HepG2 (cell line): ENCODE measurements at regions not wholly inside any gene's neighbourhood (a gene's known extent, or its start where the extent isn't known, plus 50 kb on each side); places are given as distances from the start of the nearest gene placed in this dataset.

Experiments used
- CBX1 ChIP-seq: IDR thresholded peaks from one replicate; pipeline ENCODE4 v1.6.1; 2016; ENCODE audit warnings: antibody characterized with exemption, low read depth
- ETV5 ChIP-seq: IDR thresholded peaks from 2 replicates; pipeline ENCODE4 v1.6.1; 2018; ENCODE audit warnings: missing biosample characterization, missing genetic modification reagents, inconsistent platforms, borderline replicate concordance
- HNRNPLL ChIP-seq: fragments of 200-400 bp; formaldehyde crosslinking; IDR thresholded peaks from 2 replicates; pipeline ENCODE4 v1.6.1; 2017; ENCODE audit warnings: mild to moderate bottlenecking, low read depth, low read length; ENCODE audit not compliant: poor library complexity, severe bottlenecking
- JUN ChIP-seq: sonication (generic); formaldehyde crosslinking; IDR thresholded peaks from 2 replicates; pipeline ENCODE4 v1.4.0; 2020; ENCODE audit warnings: mild to moderate bottlenecking, missing genetic modification reagents
- KDM4B ChIP-seq: sonication (generic); formaldehyde crosslinking; IDR thresholded peaks from 2 replicates; pipeline ENCODE4 v1.4.0; 2020; ENCODE audit warnings: missing genetic modification reagents
- MEF2D ChIP-seq: sonication (generic); formaldehyde crosslinking; IDR thresholded peaks from 2 replicates; pipeline ENCODE4 v1.5.1; 2020; ENCODE audit warnings: mild to moderate bottlenecking, missing genetic modification reagents
- RAD21 ChIP-seq: fragments of 450-650 bp; formaldehyde crosslinking; IDR thresholded peaks from 2 replicates; pipeline ENCODE4 v1.5.0; 2020; ENCODE audit warnings: mild to moderate bottlenecking
- RARA ChIP-seq: IDR thresholded peaks from 2 replicates; pipeline ENCODE4 v1.6.1; 2016; ENCODE audit warnings: missing genetic modification reagents, missing compliant biosample characterization
- SPEN ChIP-seq: sonication (generic); formaldehyde crosslinking; IDR thresholded peaks from 2 replicates; pipeline ENCODE4 v1.5.1; 2020; ENCODE audit warnings: low read depth, mild to moderate bottlenecking, missing genetic modification reagents
- ZIK1 ChIP-seq: sonication (generic); formaldehyde crosslinking; IDR thresholded peaks from 2 replicates; pipeline ENCODE4 v1.5.0; 2020; ENCODE audit warnings: mild to moderate bottlenecking, low read depth, missing genetic modification reagents, borderline replicate concordance
- ZNF12 ChIP-seq: sonication (generic); formaldehyde crosslinking; IDR thresholded peaks from 2 replicates; pipeline ENCODE4 v1.5.0; 2020; ENCODE audit warnings: missing genetic modification reagents
- ZNF782 ChIP-seq: sonication (generic); formaldehyde crosslinking; IDR thresholded peaks from 2 replicates; pipeline ENCODE4 v1.4.0; 2020; ENCODE audit warnings: missing genetic modification reagents, mild to moderate bottlenecking, borderline replicate concordance
- ZZZ3 ChIP-seq: sonication (generic); formaldehyde crosslinking; IDR thresholded peaks from 2 replicates; pipeline ENCODE4 v1.4.0; 2020; ENCODE audit warnings: missing genetic modification reagents, mild to moderate bottlenecking, borderline replicate concordance
- TF ChIP-seq, protein P1 (sequence below): sonication (generic); formaldehyde crosslinking; IDR thresholded peaks from 2 replicates; pipeline ENCODE4 v1.4.0; 2020; ENCODE audit warnings: missing genetic modification reagents
- TF ChIP-seq, protein P2 (sequence below): fragments of 450-650 bp; IDR thresholded peaks from 2 replicates; pipeline ENCODE4 v1.6.1; 2016
- TF ChIP-seq, protein P3 (sequence below): sonication (generic); formaldehyde crosslinking; IDR thresholded peaks from 2 replicates; pipeline ENCODE4 v1.4.0; 2020; ENCODE audit warnings: missing genetic modification reagents
- TF ChIP-seq, protein P4 (sequence below): sonication (generic); IDR thresholded peaks from 2 replicates; pipeline ENCODE4 v1.6.1; 2016; ENCODE audit warnings: low read depth, borderline replicate concordance

DNA sequence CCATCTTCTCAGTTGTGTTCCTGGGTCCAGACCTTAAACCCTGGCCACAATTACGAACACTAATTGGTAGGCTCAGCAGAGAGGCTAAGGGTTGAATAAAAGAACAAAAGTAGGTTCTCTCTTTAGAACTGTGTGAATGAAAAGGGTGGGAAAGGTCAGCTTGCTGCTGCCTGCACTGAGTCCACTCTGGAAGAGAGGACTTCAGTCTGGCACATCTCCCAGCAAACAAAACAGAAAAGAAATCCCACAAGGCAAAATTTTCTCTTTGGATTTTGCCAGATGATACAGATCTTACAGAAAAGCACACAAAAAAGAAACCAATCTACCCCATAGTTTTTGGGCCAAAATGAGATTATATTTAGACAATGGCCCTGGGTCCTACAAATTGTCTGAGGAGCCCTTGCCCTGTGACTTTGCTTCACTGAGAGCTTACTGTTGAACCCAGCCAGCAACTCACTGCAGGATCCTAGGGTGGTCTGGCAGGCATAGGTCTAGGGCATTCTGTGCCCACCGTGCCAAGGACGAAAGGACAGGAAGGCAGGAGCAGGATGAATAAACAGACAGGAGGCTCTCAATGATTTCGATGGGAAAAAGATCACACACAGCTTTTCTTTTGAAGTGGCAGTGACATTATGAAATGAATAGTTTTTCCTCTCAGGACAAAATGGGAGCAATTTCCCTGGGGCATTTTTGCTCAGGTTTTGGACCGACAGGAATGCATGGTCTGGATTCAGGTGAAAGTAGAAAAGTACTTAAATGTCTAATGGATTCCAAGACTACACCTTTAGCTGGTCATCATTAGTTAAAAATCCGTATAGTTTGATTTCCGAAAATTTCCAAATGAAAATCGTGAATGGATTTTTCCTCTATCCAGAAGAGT lies 68.4 kb upstream of the STAM2 start (continued):
- TF ChIP-seq, protein P1, sequence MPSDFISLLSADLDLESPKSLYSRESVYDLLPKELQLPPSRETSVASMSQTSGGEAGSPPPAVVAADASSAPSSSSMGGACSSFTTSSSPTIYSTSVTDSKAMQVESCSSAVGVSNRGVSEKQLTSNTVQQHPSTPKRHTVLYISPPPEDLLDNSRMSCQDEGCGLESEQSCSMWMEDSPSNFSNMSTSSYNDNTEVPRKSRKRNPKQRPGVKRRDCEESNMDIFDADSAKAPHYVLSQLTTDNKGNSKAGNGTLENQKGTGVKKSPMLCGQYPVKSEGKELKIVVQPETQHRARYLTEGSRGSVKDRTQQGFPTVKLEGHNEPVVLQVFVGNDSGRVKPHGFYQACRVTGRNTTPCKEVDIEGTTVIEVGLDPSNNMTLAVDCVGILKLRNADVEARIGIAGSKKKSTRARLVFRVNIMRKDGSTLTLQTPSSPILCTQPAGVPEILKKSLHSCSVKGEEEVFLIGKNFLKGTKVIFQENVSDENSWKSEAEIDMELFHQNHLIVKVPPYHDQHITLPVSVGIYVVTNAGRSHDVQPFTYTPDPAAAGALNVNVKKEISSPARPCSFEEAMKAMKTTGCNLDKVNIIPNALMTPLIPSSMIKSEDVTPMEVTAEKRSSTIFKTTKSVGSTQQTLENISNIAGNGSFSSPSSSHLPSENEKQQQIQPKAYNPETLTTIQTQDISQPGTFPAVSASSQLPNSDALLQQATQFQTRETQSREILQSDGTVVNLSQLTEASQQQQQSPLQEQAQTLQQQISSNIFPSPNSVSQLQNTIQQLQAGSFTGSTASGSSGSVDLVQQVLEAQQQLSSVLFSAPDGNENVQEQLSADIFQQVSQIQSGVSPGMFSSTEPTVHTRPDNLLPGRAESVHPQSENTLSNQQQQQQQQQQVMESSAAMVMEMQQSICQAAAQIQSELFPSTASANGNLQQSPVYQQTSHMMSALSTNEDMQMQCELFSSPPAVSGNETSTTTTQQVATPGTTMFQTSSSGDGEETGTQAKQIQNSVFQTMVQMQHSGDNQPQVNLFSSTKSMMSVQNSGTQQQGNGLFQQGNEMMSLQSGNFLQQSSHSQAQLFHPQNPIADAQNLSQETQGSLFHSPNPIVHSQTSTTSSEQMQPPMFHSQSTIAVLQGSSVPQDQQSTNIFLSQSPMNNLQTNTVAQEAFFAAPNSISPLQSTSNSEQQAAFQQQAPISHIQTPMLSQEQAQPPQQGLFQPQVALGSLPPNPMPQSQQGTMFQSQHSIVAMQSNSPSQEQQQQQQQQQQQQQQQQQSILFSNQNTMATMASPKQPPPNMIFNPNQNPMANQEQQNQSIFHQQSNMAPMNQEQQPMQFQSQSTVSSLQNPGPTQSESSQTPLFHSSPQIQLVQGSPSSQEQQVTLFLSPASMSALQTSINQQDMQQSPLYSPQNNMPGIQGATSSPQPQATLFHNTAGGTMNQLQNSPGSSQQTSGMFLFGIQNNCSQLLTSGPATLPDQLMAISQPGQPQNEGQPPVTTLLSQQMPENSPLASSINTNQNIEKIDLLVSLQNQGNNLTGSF (CRISPR knock-in tag), result no peak
- TF ChIP-seq ETV5 (CRISPR knock-in tag) (0 out of 2 replicates have a peak, but pooled peaks have one; percentile 8), KDM4B (CRISPR knock-in tag) (no peak), RARA (0 out of 2 replicates have a peak, but pooled peaks have one; percentile 5), ZNF12 (CRISPR knock-in tag) (no peak), ZIK1 (CRISPR knock-in tag) (no peak), ZZZ3 (CRISPR knock-in tag) (no peak), SPEN (CRISPR knock-in tag) (peak; percentile 49), RAD21 (CRISPR knock-in tag) (no peak), CBX1 (no peak), MEF2D (CRISPR knock-in tag) (no peak), JUN (no peak), ZNF782 (no peak), HNRNPLL (no peak)
- TF ChIP-seq, protein P2, sequence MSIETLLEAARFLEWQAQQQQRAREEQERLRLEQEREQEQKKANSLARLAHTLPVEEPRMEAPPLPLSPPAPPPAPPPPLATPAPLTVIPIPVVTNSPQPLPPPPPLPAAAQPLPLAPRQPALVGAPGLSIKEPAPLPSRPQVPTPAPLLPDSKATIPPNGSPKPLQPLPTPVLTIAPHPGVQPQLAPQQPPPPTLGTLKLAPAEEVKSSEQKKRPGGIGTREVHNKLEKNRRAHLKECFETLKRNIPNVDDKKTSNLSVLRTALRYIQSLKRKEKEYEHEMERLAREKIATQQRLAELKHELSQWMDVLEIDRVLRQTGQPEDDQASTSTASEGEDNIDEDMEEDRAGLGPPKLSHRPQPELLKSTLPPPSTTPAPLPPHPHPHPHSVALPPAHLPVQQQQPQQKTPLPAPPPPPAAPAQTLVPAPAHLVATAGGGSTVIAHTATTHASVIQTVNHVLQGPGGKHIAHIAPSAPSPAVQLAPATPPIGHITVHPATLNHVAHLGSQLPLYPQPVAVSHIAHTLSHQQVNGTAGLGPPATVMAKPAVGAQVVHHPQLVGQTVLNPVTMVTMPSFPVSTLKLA, result no peak
- TF ChIP-seq, protein P3, sequence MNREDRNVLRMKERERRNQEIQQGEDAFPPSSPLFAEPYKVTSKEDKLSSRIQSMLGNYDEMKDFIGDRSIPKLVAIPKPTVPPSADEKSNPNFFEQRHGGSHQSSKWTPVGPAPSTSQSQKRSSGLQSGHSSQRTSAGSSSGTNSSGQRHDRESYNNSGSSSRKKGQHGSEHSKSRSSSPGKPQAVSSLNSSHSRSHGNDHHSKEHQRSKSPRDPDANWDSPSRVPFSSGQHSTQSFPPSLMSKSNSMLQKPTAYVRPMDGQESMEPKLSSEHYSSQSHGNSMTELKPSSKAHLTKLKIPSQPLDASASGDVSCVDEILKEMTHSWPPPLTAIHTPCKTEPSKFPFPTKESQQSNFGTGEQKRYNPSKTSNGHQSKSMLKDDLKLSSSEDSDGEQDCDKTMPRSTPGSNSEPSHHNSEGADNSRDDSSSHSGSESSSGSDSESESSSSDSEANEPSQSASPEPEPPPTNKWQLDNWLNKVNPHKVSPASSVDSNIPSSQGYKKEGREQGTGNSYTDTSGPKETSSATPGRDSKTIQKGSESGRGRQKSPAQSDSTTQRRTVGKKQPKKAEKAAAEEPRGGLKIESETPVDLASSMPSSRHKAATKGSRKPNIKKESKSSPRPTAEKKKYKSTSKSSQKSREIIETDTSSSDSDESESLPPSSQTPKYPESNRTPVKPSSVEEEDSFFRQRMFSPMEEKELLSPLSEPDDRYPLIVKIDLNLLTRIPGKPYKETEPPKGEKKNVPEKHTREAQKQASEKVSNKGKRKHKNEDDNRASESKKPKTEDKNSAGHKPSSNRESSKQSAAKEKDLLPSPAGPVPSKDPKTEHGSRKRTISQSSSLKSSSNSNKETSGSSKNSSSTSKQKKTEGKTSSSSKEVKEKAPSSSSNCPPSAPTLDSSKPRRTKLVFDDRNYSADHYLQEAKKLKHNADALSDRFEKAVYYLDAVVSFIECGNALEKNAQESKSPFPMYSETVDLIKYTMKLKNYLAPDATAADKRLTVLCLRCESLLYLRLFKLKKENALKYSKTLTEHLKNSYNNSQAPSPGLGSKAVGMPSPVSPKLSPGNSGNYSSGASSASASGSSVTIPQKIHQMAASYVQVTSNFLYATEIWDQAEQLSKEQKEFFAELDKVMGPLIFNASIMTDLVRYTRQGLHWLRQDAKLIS (CRISPR knock-in tag), result no peak
- TF ChIP-seq, protein P4, sequence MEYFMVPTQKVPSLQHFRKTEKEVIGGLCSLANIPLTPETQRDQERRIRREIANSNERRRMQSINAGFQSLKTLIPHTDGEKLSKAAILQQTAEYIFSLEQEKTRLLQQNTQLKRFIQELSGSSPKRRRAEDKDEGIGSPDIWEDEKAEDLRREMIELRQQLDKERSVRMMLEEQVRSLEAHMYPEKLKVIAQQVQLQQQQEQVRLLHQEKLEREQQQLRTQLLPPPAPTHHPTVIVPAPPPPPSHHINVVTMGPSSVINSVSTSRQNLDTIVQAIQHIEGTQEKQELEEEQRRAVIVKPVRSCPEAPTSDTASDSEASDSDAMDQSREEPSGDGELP, result peak; percentile 6; the same call in 1 of the 2 replicates
